ENCODE measurements at regions not wholly inside any gene's neighbourhood (a gene's known extent, or its start where the extent isn't known, plus 50 kb on each side); places are given as distances from the start of the nearest gene placed in this dataset.

DNA sequence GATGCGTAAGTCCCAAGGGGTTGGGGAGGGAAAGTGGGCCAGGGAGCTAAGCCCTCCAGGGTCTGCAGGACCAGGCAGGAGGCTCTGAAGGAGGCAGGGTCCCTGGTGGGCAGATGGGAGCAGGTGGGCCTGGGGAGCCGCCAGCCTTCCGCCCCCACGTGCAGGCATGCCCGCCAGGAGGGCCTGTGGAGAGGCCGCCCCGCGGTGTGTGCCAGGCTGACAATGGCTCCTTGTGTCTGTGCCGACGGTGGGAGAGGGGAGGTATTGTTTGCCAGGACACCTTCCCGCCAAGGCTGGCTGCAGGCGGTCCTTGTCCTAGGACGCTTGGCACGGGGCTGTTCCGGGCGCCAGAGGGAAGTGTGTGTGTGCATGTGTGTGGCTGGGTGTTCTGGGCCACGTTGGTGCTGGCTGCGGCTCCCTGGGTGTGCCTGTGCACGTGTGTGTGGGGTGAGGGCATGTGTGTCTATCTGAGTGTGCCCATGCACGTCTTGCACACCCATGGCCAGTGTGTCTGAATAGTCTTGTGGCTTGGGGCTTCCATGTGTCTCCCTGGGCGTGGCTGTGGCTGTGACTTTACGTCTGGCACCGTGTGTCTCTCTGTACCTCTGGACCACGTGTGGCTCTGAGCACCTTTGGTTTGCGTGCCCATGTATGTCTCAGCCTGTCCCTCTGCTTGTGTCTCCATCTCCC, 153.0 kb downstream of the CEBPB start:
- Mint-ChIP-seq H3K9me3 (no peaks in the 10 kb centered on the region), H3K36me3 (ENCODE audit: low read depth) (no peaks in the 10 kb centered on the region), H3K4me3 (no peak overlapping the region), H3K4me1 (peaks cover 25% of the 10 kb centered on the region), H3K27me3 (ENCODE audit: low read depth, poor library complexity) (peaks cover 16% of the 10 kb centered on the region), H3K27ac (no peak overlapping the region)
- TF ChIP-seq, protein P1, sequence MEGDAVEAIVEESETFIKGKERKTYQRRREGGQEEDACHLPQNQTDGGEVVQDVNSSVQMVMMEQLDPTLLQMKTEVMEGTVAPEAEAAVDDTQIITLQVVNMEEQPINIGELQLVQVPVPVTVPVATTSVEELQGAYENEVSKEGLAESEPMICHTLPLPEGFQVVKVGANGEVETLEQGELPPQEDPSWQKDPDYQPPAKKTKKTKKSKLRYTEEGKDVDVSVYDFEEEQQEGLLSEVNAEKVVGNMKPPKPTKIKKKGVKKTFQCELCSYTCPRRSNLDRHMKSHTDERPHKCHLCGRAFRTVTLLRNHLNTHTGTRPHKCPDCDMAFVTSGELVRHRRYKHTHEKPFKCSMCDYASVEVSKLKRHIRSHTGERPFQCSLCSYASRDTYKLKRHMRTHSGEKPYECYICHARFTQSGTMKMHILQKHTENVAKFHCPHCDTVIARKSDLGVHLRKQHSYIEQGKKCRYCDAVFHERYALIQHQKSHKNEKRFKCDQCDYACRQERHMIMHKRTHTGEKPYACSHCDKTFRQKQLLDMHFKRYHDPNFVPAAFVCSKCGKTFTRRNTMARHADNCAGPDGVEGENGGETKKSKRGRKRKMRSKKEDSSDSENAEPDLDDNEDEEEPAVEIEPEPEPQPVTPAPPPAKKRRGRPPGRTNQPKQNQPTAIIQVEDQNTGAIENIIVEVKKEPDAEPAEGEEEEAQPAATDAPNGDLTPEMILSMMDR (IDR thresholded peaks at IDR 0.05): no peak
- DNase-seq: no peak

GRCh38 chr20:50344232-50345071, 153.8 kb downstream of the CEBPB start:
- Mint-ChIP-seq H3K36me3 (ENCODE audit: low read depth) (no peaks in the 10 kb centered on the region), H3K27ac (no peak overlapping the region), H3K9me3 (no peaks in the 10 kb centered on the region), H3K27me3 (ENCODE audit: low read depth, poor library complexity) (peaks cover 16% of the 10 kb centered on the region), H3K4me1 (peaks cover 17% of the 10 kb centered on the region), H3K4me3 (no peak overlapping the region)
- TF ChIP-seq, protein P1 (IDR thresholded peaks at IDR 0.05): no peak
- DNase-seq: no peak

DNA sequence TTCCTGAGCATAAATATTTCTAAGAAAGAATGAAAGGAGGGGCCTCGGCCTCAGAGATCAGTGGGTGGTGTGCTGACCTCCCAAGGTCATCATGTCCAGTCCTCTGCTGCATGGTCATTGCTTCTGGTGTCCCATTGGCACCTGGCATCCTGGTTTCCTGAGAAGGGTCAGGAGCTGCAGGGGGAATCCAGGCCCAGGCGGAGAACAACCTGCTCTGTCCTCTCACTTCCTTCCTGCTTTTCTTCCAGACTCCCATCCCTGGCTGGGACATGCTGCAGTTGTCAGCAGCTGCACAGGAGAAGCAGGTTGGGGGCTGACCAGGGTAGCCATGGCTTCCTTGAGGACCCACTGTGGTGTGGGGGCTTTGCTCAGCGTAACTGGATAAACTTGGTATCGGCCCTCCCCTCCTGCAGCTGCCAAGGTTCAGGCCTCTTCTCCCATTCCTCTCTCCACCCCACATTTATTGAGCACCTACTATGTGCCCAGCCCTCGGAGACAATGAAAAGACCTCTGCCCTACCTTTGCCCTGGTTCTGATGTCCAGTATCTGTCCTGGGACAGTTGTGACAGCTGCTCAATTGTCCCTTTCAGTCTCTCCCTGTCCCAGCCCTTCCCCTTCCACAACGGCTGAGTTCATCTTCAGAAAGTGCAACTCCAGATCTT, 155.2 kb downstream of the CEBPB start:
- DNase-seq: no peak
- Mint-ChIP-seq H3K27ac (no peak overlapping the region), H3K4me3 (no peak overlapping the region), H3K4me1 (peaks cover 11% of the 10 kb centered on the region), H3K9me3 (no peaks in the 10 kb centered on the region), H3K27me3 (ENCODE audit: low read depth, poor library complexity) (peaks cover 9% of the 10 kb centered on the region), H3K36me3 (ENCODE audit: low read depth) (no peaks in the 10 kb centered on the region)
- TF ChIP-seq, protein P1 (IDR thresholded peaks at IDR 0.05): no peak

DNA sequence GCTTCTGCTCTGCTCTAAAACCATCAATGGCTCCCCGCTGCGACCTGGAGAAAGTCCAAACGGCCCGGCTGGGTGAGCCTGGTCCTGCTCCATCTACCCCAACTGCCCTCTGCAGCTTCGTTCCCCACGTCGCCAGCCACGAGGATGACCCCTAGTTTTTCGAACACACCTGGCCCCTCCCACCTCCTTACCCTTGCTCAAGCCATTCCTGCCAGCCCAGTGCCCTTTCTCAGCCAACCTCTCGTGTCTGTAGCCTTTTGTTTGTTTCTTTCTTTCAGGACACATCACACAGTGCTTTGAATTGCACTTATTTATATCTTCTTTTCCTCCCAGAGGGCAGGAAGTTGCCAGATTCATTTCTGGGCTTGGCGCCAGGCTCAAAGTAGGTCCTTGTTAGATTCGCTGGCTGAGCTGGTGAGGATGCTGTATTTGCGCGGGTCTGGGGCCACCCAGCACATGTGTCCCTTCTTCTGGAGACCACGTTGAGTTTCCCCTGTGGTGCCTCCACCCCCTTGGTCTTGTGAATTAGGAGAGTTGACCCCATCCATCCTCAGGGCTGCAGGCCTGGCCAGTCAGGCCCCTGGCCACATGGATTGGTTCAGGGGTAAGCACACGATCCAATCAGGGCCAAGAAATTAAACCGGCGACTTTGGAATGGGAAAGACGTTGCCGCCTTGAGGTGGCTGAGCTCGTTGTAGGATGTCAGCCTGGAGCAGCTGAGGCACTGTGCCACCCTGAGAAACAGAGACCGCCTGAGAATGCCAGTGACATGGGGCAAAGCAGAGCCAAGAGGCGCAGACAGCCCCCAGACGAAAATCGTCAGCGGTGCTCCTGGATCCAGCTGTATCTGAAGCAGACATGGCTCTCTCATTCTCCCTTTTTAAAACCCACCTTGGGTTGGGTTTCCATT, 156.0 kb downstream of the CEBPB start:
- Mint-ChIP-seq H3K4me1 (peaks cover 15% of the 10 kb centered on the region), H3K36me3 (ENCODE audit: low read depth) (no peaks in the 10 kb centered on the region), H3K27ac (no peak overlapping the region), H3K4me3 (no peak overlapping the region), H3K9me3 (no peaks in the 10 kb centered on the region), H3K27me3 (ENCODE audit: low read depth, poor library complexity) (peaks cover 9% of the 10 kb centered on the region)
- no peak for DNase-seq
- TF ChIP-seq, protein P1 (IDR thresholded peaks at IDR 0.05): no peak

- no peak overlapping the region for H3K4me3 Mint-ChIP-seq
- DNase-seq: no peak
- no peaks in the 10 kb centered on the region for H3K9me3 Mint-ChIP-seq
- H3K27me3 Mint-ChIP-seq (ENCODE audit: low read depth, poor library complexity): peaks cover 10% of the 10 kb centered on the region
- TF ChIP-seq, protein P1 (IDR thresholded peaks at IDR 0.05): no peak
- no peak overlapping the region for H3K27ac Mint-ChIP-seq
- peaks cover 17% of the 10 kb centered on the region for H3K4me1 Mint-ChIP-seq
- no peaks in the 10 kb centered on the region for H3K36me3 Mint-ChIP-seq (ENCODE audit: low read depth)
These were observed 156.8 kb downstream of the CEBPB start for GRCh38 chr20:50347284-50348063.
